KMS-11 (cell line): ENCODE measurements at regions not wholly inside any gene's neighbourhood (a gene's known extent, or its start where the extent isn't known, plus 50 kb on each side); places are given as distances from the start of the nearest gene placed in this dataset.

Experiments used
- H2AFZ ChIP-seq: fragments of 200-600 bp; sonication (generic); 2 replicates; pipeline ENCODE4 v1.6.1; 2016; ENCODE audit warnings: antibody characterized with exemption, mixed run types, low read depth
- H3K27ac ChIP-seq: fragments of 200-600 bp; sonication (generic); 2 replicates; pipeline ENCODE4 v1.6.1; 2016; ENCODE audit warnings: mild to moderate bottlenecking, mixed run types
- H3K27me3 ChIP-seq: fragments of 200-600 bp; sonication (generic); 2 replicates; pipeline ENCODE4 v1.6.1; 2017; ENCODE audit warnings: mild to moderate bottlenecking, low read depth, mixed run types, moderate library complexity; ENCODE audit not compliant: insufficient read depth
- H3K36me3 ChIP-seq: fragments of 200-600 bp; sonication (generic); 2 replicates; pipeline ENCODE4 v1.6.1; 2017; ENCODE audit warnings: mild to moderate bottlenecking, mixed run types; ENCODE audit not compliant: insufficient read depth
- H3K4me1 ChIP-seq: fragments of 200-600 bp; sonication (generic); 2 replicates; pipeline ENCODE4 v1.6.1; 2016; ENCODE audit warnings: mild to moderate bottlenecking, low read depth, mixed run types; ENCODE audit not compliant: poor library complexity, severe bottlenecking
- H3K4me2 ChIP-seq: fragments of 200-600 bp; sonication (generic); 2 replicates; pipeline ENCODE4 v1.7.0; 2016; ENCODE audit warnings: mild to moderate bottlenecking, mixed run types
- H3K4me3 ChIP-seq: fragments of 200-600 bp; sonication (generic); IDR thresholded peaks from 2 replicates; pipeline ENCODE4 v1.6.1; 2017; ENCODE audit warnings: low read depth, low read length, mixed read lengths; ENCODE audit not compliant: insufficient read depth
- H3K79me2 ChIP-seq: fragments of 200-600 bp; sonication (generic); 2 replicates; pipeline ENCODE4 v1.6.1; 2016; ENCODE audit warnings: low read depth, mixed run types; ENCODE audit not compliant: insufficient read depth
- H3K9ac ChIP-seq: fragments of 200-600 bp; sonication (generic); 2 replicates; pipeline ENCODE4 v1.6.1; 2016; ENCODE audit warnings: mild to moderate bottlenecking, mixed run types
- H4K20me1 ChIP-seq: fragments of 200-600 bp; sonication (generic); 2 replicates; pipeline ENCODE4 v1.6.1; 2016; ENCODE audit warnings: mild to moderate bottlenecking, mixed run types; ENCODE audit not compliant: insufficient read depth
- CTCF ChIP-seq: fragments of 200-600 bp; sonication (generic); conservative IDR thresholded peaks from 2 replicates; pipeline ENCODE4 v1.6.1; 2017; ENCODE audit warnings: low read depth, mild to moderate bottlenecking, antibody characterized with exemption, low read length, moderate library complexity, mixed read lengths

DNA sequence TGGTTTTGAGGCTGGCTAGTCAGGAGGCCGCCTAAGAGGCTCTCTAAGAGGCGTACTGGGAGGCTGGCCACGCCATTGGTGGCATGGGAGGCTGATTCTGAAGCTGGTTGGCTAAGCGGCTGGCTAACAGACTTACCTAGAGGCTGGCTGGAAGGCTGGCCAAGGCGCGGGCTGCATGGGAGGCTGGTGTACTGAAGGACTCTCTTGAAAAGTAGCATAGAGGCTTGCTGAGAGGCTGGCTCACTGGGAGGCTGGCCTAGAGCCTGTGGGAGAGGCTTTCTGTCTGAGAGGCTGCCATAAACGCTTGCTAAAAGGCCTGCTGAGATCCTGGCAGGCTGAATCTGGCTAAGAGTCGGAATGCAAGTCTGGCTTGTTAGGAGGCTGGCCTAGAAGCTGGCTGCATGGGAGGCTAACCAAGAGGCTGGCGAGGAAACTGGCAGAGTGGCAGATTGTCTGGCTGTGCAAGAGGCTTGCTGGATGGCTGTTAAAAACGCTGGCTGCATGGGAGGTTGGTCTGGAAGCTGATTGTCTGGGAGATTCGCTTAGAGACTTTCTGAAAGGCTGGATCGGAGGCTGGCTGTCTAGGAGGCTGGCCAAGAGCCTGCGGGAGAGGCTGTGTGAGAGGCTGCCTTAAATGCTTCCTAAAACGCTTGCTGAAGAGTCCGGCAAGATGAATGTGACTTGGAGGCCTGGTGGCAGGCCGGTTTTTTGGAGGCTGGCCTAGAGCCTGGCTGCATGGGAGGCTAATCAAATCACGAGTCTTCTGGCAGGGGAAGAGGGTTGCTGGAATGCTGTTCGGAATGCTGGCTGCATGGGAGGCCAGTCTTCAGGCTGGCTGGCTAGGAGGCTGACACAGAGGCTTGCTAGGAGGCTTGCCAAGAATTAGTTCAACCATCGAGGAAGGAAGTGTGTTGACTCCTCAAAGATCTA, 134.2 kb downstream of the OR13A1 start:
- no peaks in the 10 kb centered on the region for H3K36me3 ChIP-seq
- H3K79me2 ChIP-seq: no peaks in the 10 kb centered on the region
- no peak overlapping the region for H3K4me2 ChIP-seq
- H3K9ac ChIP-seq: no peak overlapping the region
- H3K27me3 ChIP-seq: no peaks in the 10 kb centered on the region
- no peak overlapping the region for H3K4me3 ChIP-seq
- H3K27ac ChIP-seq: no peak overlapping the region
- no peak for TF ChIP-seq CTCF
- peaks cover 12% of the 10 kb centered on the region for H3K4me1 ChIP-seq
- H2AFZ ChIP-seq: no peak overlapping the region
- H4K20me1 ChIP-seq: no peaks in the 10 kb centered on the region

DNA sequence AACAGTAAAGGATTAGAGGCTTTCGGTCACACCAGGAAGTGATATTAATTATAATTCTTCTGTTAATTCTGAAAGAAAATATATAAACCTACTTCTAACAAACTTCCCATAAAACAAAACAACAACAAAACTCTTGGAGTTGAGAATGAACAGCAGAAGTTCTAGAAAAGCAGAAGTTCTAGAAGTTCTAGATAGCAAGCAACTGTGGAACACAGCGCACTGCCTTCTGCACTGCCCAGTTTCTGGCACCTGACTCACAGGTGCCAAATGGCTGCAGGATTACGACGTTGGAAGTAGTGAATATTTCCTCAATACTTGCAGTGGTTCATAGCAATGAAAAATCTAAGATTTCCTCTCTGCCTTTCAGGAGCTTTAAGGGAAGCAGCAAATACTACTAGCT, 132.2 kb downstream of the OR13A1 start:
- TF ChIP-seq CTCF: no peak
- H3K4me2 ChIP-seq: no peak overlapping the region
- H2AFZ ChIP-seq: no peak overlapping the region
- H3K36me3 ChIP-seq: no peaks in the 10 kb centered on the region
- no peaks in the 10 kb centered on the region for H3K4me1 ChIP-seq
- no peaks in the 10 kb centered on the region for H3K79me2 ChIP-seq
- H3K9ac ChIP-seq: no peak overlapping the region
- no peak overlapping the region for H3K4me3 ChIP-seq
- H4K20me1 ChIP-seq: no peaks in the 10 kb centered on the region
- no peaks in the 10 kb centered on the region for H3K27me3 ChIP-seq
- no peak overlapping the region for H3K27ac ChIP-seq

DNA sequence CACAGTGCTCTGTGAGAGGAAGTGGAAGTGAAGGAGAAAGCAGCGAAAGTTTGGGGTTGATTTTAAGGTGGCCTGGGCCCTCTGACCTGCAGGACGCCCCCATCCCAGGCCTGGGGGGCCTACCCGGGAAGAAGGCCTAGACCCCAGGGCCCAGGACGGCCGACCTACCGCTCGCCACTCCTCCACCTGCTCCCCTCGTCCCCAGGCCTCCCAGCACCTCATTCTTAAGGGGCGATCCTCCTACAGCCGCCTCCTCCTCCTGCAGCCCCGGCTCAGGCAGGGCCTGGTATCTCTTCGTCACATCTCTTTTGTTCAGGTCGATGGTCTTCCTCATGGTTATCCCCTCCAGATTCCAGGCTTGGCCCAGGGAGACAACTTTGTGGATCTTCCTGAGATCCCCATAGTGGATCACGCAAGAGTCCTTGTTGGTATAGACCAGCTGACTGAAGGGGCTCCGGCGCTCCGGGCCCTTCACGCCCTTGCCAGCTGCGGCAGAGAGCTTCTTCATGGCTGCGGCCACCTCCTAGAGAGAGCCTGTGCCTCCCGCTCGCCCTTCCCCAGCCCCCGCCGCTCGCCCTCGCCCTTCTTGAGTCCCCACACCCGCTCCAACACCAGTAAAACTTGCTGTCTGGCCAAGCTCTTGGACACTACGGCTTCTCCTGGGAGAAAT, 117.5 kb downstream of the OR13A1 start:
- Histone ChIP-seq H3K36me3 (no peaks in the 10 kb centered on the region), H3K4me3 (no peak overlapping the region), H3K27me3 (no peaks in the 10 kb centered on the region), H3K9ac (no peak overlapping the region), H3K4me1 (no peaks in the 10 kb centered on the region), H3K79me2 (no peaks in the 10 kb centered on the region), H3K27ac (no peak overlapping the region), H4K20me1 (no peaks in the 10 kb centered on the region), H2AFZ (no peak overlapping the region), H3K4me2 (no peak overlapping the region)
- TF ChIP-seq CTCF: no peak

GRCh38 chr10:45198486-45199204, 116.8 kb downstream of the OR13A1 start:
- no peak overlapping the region for H3K4me2 ChIP-seq
- H2AFZ ChIP-seq: no peak overlapping the region
- no peak overlapping the region for H3K27ac ChIP-seq
- H3K79me2 ChIP-seq: no peaks in the 10 kb centered on the region
- no peaks in the 10 kb centered on the region for H4K20me1 ChIP-seq
- TF ChIP-seq CTCF: no peak
- no peaks in the 10 kb centered on the region for H3K27me3 ChIP-seq
- H3K4me1 ChIP-seq: no peaks in the 10 kb centered on the region
- H3K4me3 ChIP-seq: no peak overlapping the region
- no peak overlapping the region for H3K9ac ChIP-seq
- no peaks in the 10 kb centered on the region for H3K36me3 ChIP-seq
